H9 (cell line): ENCODE measurements at regions not wholly inside any gene's neighbourhood (a gene's known extent, or its start where the extent isn't known, plus 50 kb on each side); places are given as distances from the start of the nearest gene placed in this dataset.

ENCODE experiments used
- DNase-seq: peaks from one replicate; pipeline ENCODE4 v3.0.0-alpha.2; 2017
- H2AFZ ChIP-seq: one replicate; pipeline ENCODE4 v1.6.1; 2013; ENCODE audit warnings: mild to moderate bottlenecking, low read length, control low read depth, moderate library complexity
- H2AK5ac ChIP-seq: 2 replicates; pipeline ENCODE4 v1.6.1; 2013; ENCODE audit warnings: low read length, control low read depth, mixed read lengths; ENCODE audit not compliant: insufficient read length
- H2BK120ac ChIP-seq: one replicate; pipeline ENCODE4 v1.6.1; 2013; ENCODE audit warnings: low read depth, mild to moderate bottlenecking, low read length, control low read depth, inconsistent platforms; ENCODE audit not compliant: poor library complexity, severe bottlenecking
- H2BK12ac ChIP-seq: 2 replicates; pipeline ENCODE4 v1.6.1; 2013; ENCODE audit warnings: low read length, control low read depth, mixed read lengths, low read depth; ENCODE audit not compliant: insufficient read length
- H2BK15ac ChIP-seq: 2 replicates; pipeline ENCODE4 v1.6.1; 2013; ENCODE audit warnings: low read depth, low read length, control low read depth
- H2BK20ac ChIP-seq: one replicate; pipeline ENCODE4 v1.6.1; 2013; ENCODE audit warnings: low read depth, mild to moderate bottlenecking, low read length, control low read depth, inconsistent platforms; ENCODE audit not compliant: poor library complexity, severe bottlenecking
- H2BK5ac ChIP-seq: 2 replicates; pipeline ENCODE4 v1.6.1; 2013; ENCODE audit warnings: low read length, control low read depth, mixed read lengths; ENCODE audit not compliant: insufficient read length
- H3K14ac ChIP-seq: 2 replicates; pipeline ENCODE4 v1.6.1; 2013; ENCODE audit warnings: low read length, control low read depth; ENCODE audit not compliant: insufficient read depth
- H3K18ac ChIP-seq: 2 replicates; pipeline ENCODE4 v1.6.1; 2013; ENCODE audit warnings: low read depth, mild to moderate bottlenecking, mixed read lengths, low read length, control low read depth; ENCODE audit not compliant: insufficient read length
- H3K23ac ChIP-seq: 2 replicates; pipeline ENCODE4 v1.6.1; 2013; ENCODE audit warnings: low read length, control low read depth, mixed read lengths, low read depth; ENCODE audit not compliant: insufficient read length
- H3K23me2 ChIP-seq: 2 replicates; pipeline ENCODE4 v1.6.1; 2013; ENCODE audit warnings: low read depth, mild to moderate bottlenecking, mixed read lengths, low read length, control low read depth; ENCODE audit not compliant: insufficient read length, poor library complexity, severe bottlenecking
- H3K27ac ChIP-seq: 2 replicates; pipeline ENCODE4 v1.5.1; 2013; ENCODE audit warnings: low read length, control low read depth, mixed read lengths, low read depth; ENCODE audit not compliant: insufficient read length
- H3K27me3 ChIP-seq: 2 replicates; pipeline ENCODE4 v1.6.1; 2013; ENCODE audit warnings: low read length, control low read depth, inconsistent platforms; ENCODE audit not compliant: insufficient read depth
- H3K4ac ChIP-seq: 2 replicates; pipeline ENCODE4 v1.6.1; 2013; ENCODE audit warnings: low read depth, mild to moderate bottlenecking, control low read depth, inconsistent platforms, low read length, moderate library complexity
- H3K4me1 ChIP-seq: 2 replicates; pipeline ENCODE4 v1.6.1; 2013; ENCODE audit warnings: low read length, control low read depth, inconsistent platforms; ENCODE audit not compliant: insufficient read depth
- H3K4me2 ChIP-seq: 2 replicates; pipeline ENCODE4 v1.6.1; 2013; ENCODE audit warnings: low read length, control low read depth, mixed read lengths; ENCODE audit not compliant: insufficient read length, insufficient read depth
- H3K56ac ChIP-seq: 2 replicates; pipeline ENCODE4 v1.6.1; 2013; ENCODE audit warnings: low read depth, mild to moderate bottlenecking, mixed read lengths, low read length, control low read depth; ENCODE audit not compliant: insufficient read length
- H3K79me1 ChIP-seq: 2 replicates; pipeline ENCODE4 v1.6.1; 2013; ENCODE audit warnings: low read depth, mild to moderate bottlenecking, moderate library complexity, low read length, control low read depth, inconsistent platforms; ENCODE audit not compliant: insufficient read depth, poor library complexity, severe bottlenecking
- H3K79me2 ChIP-seq: 2 replicates; pipeline ENCODE4 v1.6.1; 2013; ENCODE audit warnings: low read length, control low read depth, inconsistent platforms; ENCODE audit not compliant: insufficient read depth
- H3K9ac ChIP-seq: 2 replicates; pipeline ENCODE4 v1.6.1; 2013; ENCODE audit warnings: low read length, control low read depth, mixed read lengths; ENCODE audit not compliant: insufficient read length; ENCODE audit errors: extremely low read depth
- H3K9me3 ChIP-seq: one replicate; pipeline ENCODE4 v1.6.1; 2013; ENCODE audit warnings: low read depth, low read length, inconsistent platforms; ENCODE audit not compliant: control insufficient read depth
- H3T11ph ChIP-seq: one replicate; pipeline ENCODE4 v1.6.1; 2013; ENCODE audit warnings: mild to moderate bottlenecking, low read length, control low read depth, inconsistent platforms
- H4K20me1 ChIP-seq: one replicate; pipeline ENCODE4 v1.6.1; 2013; ENCODE audit not compliant: control insufficient read depth, insufficient read length, insufficient read depth
- H4K5ac ChIP-seq: 2 replicates; pipeline ENCODE4 v1.6.1; 2013; ENCODE audit warnings: low read depth, mild to moderate bottlenecking, mixed read lengths, low read length, control low read depth; ENCODE audit not compliant: insufficient read length
- H4K8ac ChIP-seq: replicated peaks from 2 replicates; pipeline ENCODE4 v1.6.1; 2013; ENCODE audit warnings: low read length, control low read depth, mixed read lengths, low read depth; ENCODE audit not compliant: insufficient read length
- H4K91ac ChIP-seq: 2 replicates; pipeline ENCODE4 v1.6.1; 2013; ENCODE audit warnings: low read depth, mild to moderate bottlenecking, moderate library complexity, mixed read lengths, low read length, control low read depth; ENCODE audit not compliant: insufficient read length
- H3K27ac Mint-ChIP-seq, 3 experiments: 2 replicates in 2 of 3; 3 replicates in 1 of 3; pipeline ENCODE4 v1.8.0; 2020 to 2021; ENCODE audit warnings: mixed read lengths in 3 of 3, mild to moderate bottlenecking in 1 of 3, moderate library complexity in 1 of 3
- H3K27me3 Mint-ChIP-seq: 2 replicates; pipeline ENCODE4 v1.8.0; 2021; ENCODE audit warnings: low read depth, mild to moderate bottlenecking, moderate library complexity, mixed read lengths
- H3K36me3 Mint-ChIP-seq, 3 experiments: 2 replicates in 2 of 3; 3 replicates in 1 of 3; pipeline ENCODE4 v1.8.0; 2020 to 2021; ENCODE audit warnings: low read depth in 3 of 3, mixed read lengths in 3 of 3; ENCODE audit not compliant: insufficient read depth in 1 of 3
- H3K4me1 Mint-ChIP-seq, 2 experiments: 2 replicates each; pipeline ENCODE4 v1.8.0; 2020; ENCODE audit warnings: mixed read lengths in 2 of 2
- H3K4me3 Mint-ChIP-seq, 2 experiments: 2 replicates in 1 of 2; 3 replicates in 1 of 2; pipeline ENCODE4 v1.8.0; 2020 to 2021; ENCODE audit warnings: mild to moderate bottlenecking in 2 of 2, mixed read lengths in 2 of 2, moderate library complexity in 1 of 2
- H3K9me3 Mint-ChIP-seq, 2 experiments: 2 replicates in 1 of 2; 3 replicates in 1 of 2; pipeline ENCODE4 v1.8.0; 2020; ENCODE audit warnings: mild to moderate bottlenecking in 2 of 2, mixed read lengths in 2 of 2, moderate library complexity in 1 of 2
- WGBS: extraction: QIAGEN DNeasy Blood & Tissue Kit; methylation state at CpG from one replicate; pipeline ENCODE4 v1.1.7; 2013; ENCODE audit warnings: missing lambda C conversion rate, low lambda C conversion rate, mixed read lengths; ENCODE audit not compliant: insufficient read length; ENCODE audit errors: extremely low coverage; 5-methylcytosine and 5-hydroxymethylcytosine counted together
- TF ChIP-seq, protein P1 (sequence below): fragments of 200-600 bp; sonication (generic); conservative IDR thresholded peaks from 3 replicates; pipeline ENCODE4 v1.8.0; 2021; ENCODE audit warnings: antibody characterized with exemption, mild to moderate bottlenecking

- H3K9me3 Mint-ChIP-seq: peaks cover 0 to 3% of the 10 kb centered on the region in 2 experiments; a peak in 1 of 5 replicates
- Histone ChIP-seq H3K27ac (no peak overlapping the region), H4K91ac (no peak overlapping the region), H3K9ac (no peak overlapping the region), H3K4me1 (peaks cover 7% of the 10 kb centered on the region), H2BK15ac (no peak overlapping the region), H3K23ac (no peak overlapping the region), H2BK20ac (no peak overlapping the region), H2AFZ (no peak overlapping the region), H3K27me3 (no peaks in the 10 kb centered on the region), H3K79me1 (no peaks in the 10 kb centered on the region), H4K5ac (no peak overlapping the region), H3K14ac (no peak overlapping the region), H3K18ac (no peak overlapping the region), H4K20me1 (no peaks in the 10 kb centered on the region), H3K9me3 (no peaks in the 10 kb centered on the region), H4K8ac (no peak overlapping the region), H2BK12ac (no peak overlapping the region), H3K23me2 (no peaks in the 10 kb centered on the region), H3K56ac (no peak overlapping the region), H2BK5ac (no peak overlapping the region), H2BK120ac (no peak overlapping the region), H3K4ac (no peak overlapping the region), H3K79me2 (no peaks in the 10 kb centered on the region), H2AK5ac (no peak overlapping the region), H3T11ph (no peak overlapping the region), H3K4me2 (no peak overlapping the region)
- H3K27ac Mint-ChIP-seq: no peak overlapping the region
- no peak overlapping the region for H3K4me3 Mint-ChIP-seq
- peaks cover 40 to 54% of the 10 kb centered on the region in 2 experiments for H3K4me1 Mint-ChIP-seq
- TF ChIP-seq, protein P1, sequence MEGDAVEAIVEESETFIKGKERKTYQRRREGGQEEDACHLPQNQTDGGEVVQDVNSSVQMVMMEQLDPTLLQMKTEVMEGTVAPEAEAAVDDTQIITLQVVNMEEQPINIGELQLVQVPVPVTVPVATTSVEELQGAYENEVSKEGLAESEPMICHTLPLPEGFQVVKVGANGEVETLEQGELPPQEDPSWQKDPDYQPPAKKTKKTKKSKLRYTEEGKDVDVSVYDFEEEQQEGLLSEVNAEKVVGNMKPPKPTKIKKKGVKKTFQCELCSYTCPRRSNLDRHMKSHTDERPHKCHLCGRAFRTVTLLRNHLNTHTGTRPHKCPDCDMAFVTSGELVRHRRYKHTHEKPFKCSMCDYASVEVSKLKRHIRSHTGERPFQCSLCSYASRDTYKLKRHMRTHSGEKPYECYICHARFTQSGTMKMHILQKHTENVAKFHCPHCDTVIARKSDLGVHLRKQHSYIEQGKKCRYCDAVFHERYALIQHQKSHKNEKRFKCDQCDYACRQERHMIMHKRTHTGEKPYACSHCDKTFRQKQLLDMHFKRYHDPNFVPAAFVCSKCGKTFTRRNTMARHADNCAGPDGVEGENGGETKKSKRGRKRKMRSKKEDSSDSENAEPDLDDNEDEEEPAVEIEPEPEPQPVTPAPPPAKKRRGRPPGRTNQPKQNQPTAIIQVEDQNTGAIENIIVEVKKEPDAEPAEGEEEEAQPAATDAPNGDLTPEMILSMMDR: no peak
- H3K36me3 Mint-ChIP-seq: peaks cover 0 to 9% (median 1%) of the 10 kb centered on the region in 3 experiments; a peak in 4 of 7 replicates
- WGBS: no CpG with 5 or more reads among the region's 4 CpGs
- DNase-seq: no peak
- no peaks in the 10 kb centered on the region for H3K27me3 Mint-ChIP-seq
Measured at GRCh38 chr20:39295301-39295700, 333.2 kb downstream of the DHX35 start.
